Spleen (tissue), 7 donors: ENCODE measurements at regions not wholly inside any gene's neighbourhood (a gene's known extent, or its start where the extent isn't known, plus 50 kb on each side); places are given as distances from the start of the nearest gene placed in this dataset.

ENCODE experiments used
- POLR2A ChIP-seq, 3 donors: fragments of 450-650 bp; IDR thresholded peaks; one replicate each; pipeline ENCODE4 v1.5.1; 2017; ENCODE audit warnings: antibody characterized with exemption in 3 of 3, mild to moderate bottlenecking in 1 of 3
- POLR2AphosphoS5 ChIP-seq, 3 donors: sonication (generic); formaldehyde crosslinking; IDR thresholded peaks; one replicate each; pipeline ENCODE4 v1.5.1; 2017; ENCODE audit warnings: antibody characterized with exemption in 3 of 3
- TF ChIP-seq, protein P1 (sequence below), 11 experiments: fragments of 200-600 bp in 7 of 11; fragments of 450-650 bp in 4 of 11; sonication (generic) in 4 of 11; IDR thresholded peaks in 8 of 11; conservative IDR thresholded peaks in 3 of 11; 1 replicate in 7 of 11; 2 replicates in 4 of 11; pipeline versions ENCODE4 v1.4.0 to v1.8.0; 2016 to 2021; ENCODE audit warnings: antibody characterized with exemption in 11 of 11, inconsistent platforms in 4 of 11, mild to moderate bottlenecking in 1 of 11
- donor health status: DM: no; HTN: no; CAD: no; lungs with moderate emphysema.
- donor health status: DM: no; HTN: no; CAD: no.
- donor health status: DM: no; HTN: no; CAD: no.

GRCh38 chr2:139367416-139367815, 587.2 kb upstream of the NXPH2 start:
- TF ChIP-seq, protein P1, sequence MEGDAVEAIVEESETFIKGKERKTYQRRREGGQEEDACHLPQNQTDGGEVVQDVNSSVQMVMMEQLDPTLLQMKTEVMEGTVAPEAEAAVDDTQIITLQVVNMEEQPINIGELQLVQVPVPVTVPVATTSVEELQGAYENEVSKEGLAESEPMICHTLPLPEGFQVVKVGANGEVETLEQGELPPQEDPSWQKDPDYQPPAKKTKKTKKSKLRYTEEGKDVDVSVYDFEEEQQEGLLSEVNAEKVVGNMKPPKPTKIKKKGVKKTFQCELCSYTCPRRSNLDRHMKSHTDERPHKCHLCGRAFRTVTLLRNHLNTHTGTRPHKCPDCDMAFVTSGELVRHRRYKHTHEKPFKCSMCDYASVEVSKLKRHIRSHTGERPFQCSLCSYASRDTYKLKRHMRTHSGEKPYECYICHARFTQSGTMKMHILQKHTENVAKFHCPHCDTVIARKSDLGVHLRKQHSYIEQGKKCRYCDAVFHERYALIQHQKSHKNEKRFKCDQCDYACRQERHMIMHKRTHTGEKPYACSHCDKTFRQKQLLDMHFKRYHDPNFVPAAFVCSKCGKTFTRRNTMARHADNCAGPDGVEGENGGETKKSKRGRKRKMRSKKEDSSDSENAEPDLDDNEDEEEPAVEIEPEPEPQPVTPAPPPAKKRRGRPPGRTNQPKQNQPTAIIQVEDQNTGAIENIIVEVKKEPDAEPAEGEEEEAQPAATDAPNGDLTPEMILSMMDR (IDR thresholded peaks at IDR 0.05 in 8 of 11, conservative IDR thresholded peaks at IDR 0.05 in 3 of 11): no peak
- TF ChIP-seq POLR2AphosphoS5 (IDR thresholded peaks at IDR 0.05): no peak
- TF ChIP-seq POLR2A (IDR thresholded peaks at IDR 0.05): no peak
